ENCODE measurements at regions not wholly inside any gene's neighbourhood (a gene's known extent, or its start where the extent isn't known, plus 50 kb on each side); places are given as distances from the start of the nearest gene placed in this dataset.

- TF ChIP-seq CTCF (IDR thresholded peaks at IDR 0.05) (no peak), POLR2A (IDR thresholded peaks at IDR 0.05) (no peak)
These were observed 211.3 kb upstream of the PRR16 start for GRCh38 chr5:120252839-120253238.

All from right lobe of liver (tissue), 4 donors.